SK-N-SH treated with all-trans-retinoic acid at 6 μM for 48 hours (cell line): ENCODE measurements at regions not wholly inside any gene's neighbourhood (a gene's known extent, or its start where the extent isn't known, plus 50 kb on each side); places are given as distances from the start of the nearest gene placed in this dataset.

Experiments
- ATAC-seq: fragments of 200-7000 bp; cut with Tn5 transposase; 3 replicates; pipeline ENCODE4 v1.9.1; 2020; ENCODE audit warnings: mild to moderate bottlenecking, moderate library complexity
- ARNTL ChIP-seq: fragments of 450-650 bp; formaldehyde crosslinking; IDR thresholded peaks from 2 replicates; pipeline ENCODE4 v1.5.0; 2020; ENCODE audit warnings: low read depth, mild to moderate bottlenecking, moderate library complexity, borderline replicate concordance
- BACH2 ChIP-seq: fragments of 250-450 bp; sonication (Bioruptor Pico); IDR thresholded peaks from 2 replicates; pipeline ENCODE4 v1.9.0; 2021; ENCODE audit warnings: mild to moderate bottlenecking, borderline replicate concordance
- CSDC2 ChIP-seq: fragments of 250-450 bp; sonication (Bioruptor Pico); IDR thresholded peaks from 2 replicates; pipeline ENCODE4 v1.5.0; 2020; ENCODE audit warnings: mild to moderate bottlenecking, moderate library complexity
- ESRRG ChIP-seq: fragments of 250-450 bp; sonication (Bioruptor Pico); IDR thresholded peaks from 2 replicates; pipeline ENCODE4 v1.6.1; 2021; ENCODE audit warnings: mild to moderate bottlenecking
- GLIS3 ChIP-seq: fragments of 250-450 bp; sonication (Bioruptor Pico); IDR thresholded peaks from 2 replicates; pipeline ENCODE4 v1.5.0; 2020; ENCODE audit warnings: mild to moderate bottlenecking, moderate library complexity
- ISL1 ChIP-seq: fragments of 250-450 bp; sonication (Bioruptor Pico); IDR thresholded peaks from 2 replicates; pipeline ENCODE4 v2.1.2; 2022; ENCODE audit warnings: mild to moderate bottlenecking, moderate library complexity
- PPARA ChIP-seq: fragments of 250-450 bp; sonication (Bioruptor Pico); IDR thresholded peaks from 2 replicates; pipeline ENCODE4 v1.5.0; 2020; ENCODE audit warnings: mild to moderate bottlenecking, borderline replicate concordance
- RARB ChIP-seq: fragments of 250-450 bp; sonication (Bioruptor Pico); IDR thresholded peaks from 2 replicates; pipeline ENCODE4 v1.8.0; 2021; ENCODE audit warnings: mild to moderate bottlenecking, moderate library complexity
- SNAI2 ChIP-seq: fragments of 250-450 bp; sonication (Bioruptor Pico); IDR thresholded peaks from 2 replicates; pipeline ENCODE4 v1.5.0; 2020; ENCODE audit warnings: mild to moderate bottlenecking, moderate library complexity
- TCF4 ChIP-seq: fragments of 250-450 bp; sonication (Bioruptor Pico); IDR thresholded peaks from 2 replicates; pipeline ENCODE4 v1.8.0; 2021; ENCODE audit warnings: mild to moderate bottlenecking, moderate library complexity, borderline replicate concordance
- TOX ChIP-seq: fragments of 250-450 bp; sonication (Bioruptor Pico); IDR thresholded peaks from 2 replicates; pipeline ENCODE4 v1.8.0; 2021; ENCODE audit warnings: mild to moderate bottlenecking, moderate library complexity, borderline replicate concordance
- ZC3H10 ChIP-seq: fragments of 250-450 bp; sonication (Bioruptor Pico); IDR thresholded peaks from 2 replicates; pipeline ENCODE4 v1.5.1; 2021; ENCODE audit warnings: mild to moderate bottlenecking, moderate library complexity
- ZFP3 ChIP-seq: fragments of 250-450 bp; sonication (Bioruptor Pico); IDR thresholded peaks from 2 replicates; pipeline ENCODE4 v1.5.0; 2020; ENCODE audit warnings: mild to moderate bottlenecking, moderate library complexity
- ZFP30 ChIP-seq: fragments of 450-650 bp; formaldehyde crosslinking; IDR thresholded peaks from 2 replicates; pipeline ENCODE4 v1.5.0; 2022; ENCODE audit warnings: mild to moderate bottlenecking, moderate library complexity
- ZNF565 ChIP-seq: fragments of 450-650 bp; formaldehyde crosslinking; conservative IDR thresholded peaks from 2 replicates; pipeline ENCODE4 v1.5.0; 2020; ENCODE audit warnings: low read depth, mild to moderate bottlenecking, moderate library complexity
- ZNF70 ChIP-seq: fragments of 450-650 bp; formaldehyde crosslinking; IDR thresholded peaks from 2 replicates; pipeline ENCODE4 v1.5.0; 2020; ENCODE audit warnings: mild to moderate bottlenecking, moderate library complexity
- ZNF8 ChIP-seq: fragments of 450-650 bp; formaldehyde crosslinking; IDR thresholded peaks from 2 replicates; pipeline ENCODE4 v1.5.0; 2020; ENCODE audit warnings: mild to moderate bottlenecking, moderate library complexity
- TF ChIP-seq, protein P1 (sequence below): fragments of 250-450 bp; sonication (Bioruptor Pico); IDR thresholded peaks from 2 replicates; pipeline ENCODE4 v1.5.1; 2020; ENCODE audit warnings: low read depth, mild to moderate bottlenecking, moderate library complexity
- TF ChIP-seq, protein P2 (sequence below): fragments of 250-450 bp; sonication (Bioruptor Pico); IDR thresholded peaks from 2 replicates; pipeline ENCODE4 v1.8.0; 2021; ENCODE audit warnings: low read depth, mild to moderate bottlenecking, moderate library complexity, borderline replicate concordance
- TF ChIP-seq, protein P3 (sequence below): fragments of 250-450 bp; sonication (Bioruptor Pico); IDR thresholded peaks from 2 replicates; pipeline ENCODE4 v1.5.1; 2021; ENCODE audit warnings: mild to moderate bottlenecking, moderate library complexity
- TF ChIP-seq, protein P4 (sequence below): fragments of 250-450 bp; sonication (Bioruptor Pico); IDR thresholded peaks from 2 replicates; pipeline ENCODE4 v1.5.0; 2020; ENCODE audit warnings: mild to moderate bottlenecking, moderate library complexity

DNA sequence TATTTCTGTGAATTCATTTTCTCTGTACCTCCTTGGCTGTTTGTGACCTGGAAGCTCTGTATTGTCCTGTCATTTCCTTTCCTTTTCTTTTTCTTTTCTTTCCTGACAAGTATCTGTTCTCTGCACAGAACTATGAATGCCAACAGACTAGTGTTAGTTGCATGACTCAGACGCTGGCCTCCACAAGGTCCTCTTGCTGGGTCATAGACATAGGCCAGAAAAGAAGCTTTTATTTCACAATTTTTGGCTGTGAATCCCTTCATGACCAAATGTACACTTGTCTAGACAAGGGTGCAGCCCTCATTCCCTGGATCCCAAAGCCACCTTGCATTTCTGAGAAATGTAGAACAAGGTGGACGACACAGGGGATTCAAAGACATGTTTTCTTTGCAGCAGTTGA lies 104.1 kb upstream of the MTNR1B start:
- peak; percentile 44; the same call in 1 of the 3 replicates for ATAC-seq
- TF ChIP-seq ZNF70 (CRISPR knock-in tag) (no peak), ZNF565 (no peak), TOX (no peak), RARB (CRISPR knock-in tag) (no peak), PPARA (CRISPR knock-in tag) (no peak), BACH2 (CRISPR knock-in tag) (no peak), ZNF8 (CRISPR knock-in tag) (no peak), TCF4 (CRISPR knock-in tag) (no peak), ISL1 (CRISPR knock-in tag) (no peak), ZFP3 (no peak)
- TF ChIP-seq, protein P1, sequence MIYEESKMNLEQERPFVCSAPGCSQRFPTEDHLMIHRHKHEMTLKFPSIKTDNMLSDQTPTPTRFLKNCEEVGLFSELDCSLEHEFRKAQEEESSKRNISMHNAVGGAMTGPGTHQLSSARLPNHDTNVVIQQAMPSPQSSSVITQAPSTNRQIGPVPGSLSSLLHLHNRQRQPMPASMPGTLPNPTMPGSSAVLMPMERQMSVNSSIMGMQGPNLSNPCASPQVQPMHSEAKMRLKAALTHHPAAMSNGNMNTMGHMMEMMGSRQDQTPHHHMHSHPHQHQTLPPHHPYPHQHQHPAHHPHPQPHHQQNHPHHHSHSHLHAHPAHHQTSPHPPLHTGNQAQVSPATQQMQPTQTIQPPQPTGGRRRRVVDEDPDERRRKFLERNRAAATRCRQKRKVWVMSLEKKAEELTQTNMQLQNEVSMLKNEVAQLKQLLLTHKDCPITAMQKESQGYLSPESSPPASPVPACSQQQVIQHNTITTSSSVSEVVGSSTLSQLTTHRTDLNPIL (CRISPR knock-in tag), result no peak

DNA sequence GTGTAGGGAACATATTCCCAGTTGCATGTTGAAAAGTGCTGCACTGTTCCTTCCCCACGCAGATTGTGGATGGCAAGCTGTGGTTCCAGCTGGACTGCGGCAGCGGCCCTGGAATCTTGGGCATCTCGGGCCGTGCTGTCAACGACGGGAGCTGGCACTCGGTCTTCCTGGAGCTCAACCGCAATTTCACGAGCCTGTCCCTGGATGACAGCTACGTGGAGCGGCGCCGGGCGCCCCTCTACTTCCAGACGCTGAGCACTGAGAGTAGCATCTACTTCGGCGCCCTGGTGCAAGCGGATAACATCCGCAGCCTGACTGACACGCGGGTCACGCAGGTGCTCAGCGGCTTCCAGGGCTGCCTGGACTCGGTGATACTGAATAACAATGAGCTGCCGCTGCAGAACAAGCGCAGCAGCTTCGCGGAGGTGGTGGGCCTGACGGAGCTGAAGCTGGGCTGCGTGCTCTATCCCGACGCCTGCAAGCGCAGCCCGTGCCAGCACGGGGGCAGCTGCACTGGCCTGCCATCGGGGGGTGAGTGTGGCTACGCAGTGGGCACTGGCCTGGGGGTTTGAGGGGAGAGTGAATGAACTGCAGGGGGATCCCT lies 102.7 kb upstream of the MTNR1B start:
- no peak for ATAC-seq
- TF ChIP-seq ZNF8 (CRISPR knock-in tag), result no peak
- TF ChIP-seq ESRRG (CRISPR knock-in tag), result no peak
- TF ChIP-seq TOX, result no peak
- TF ChIP-seq RARB (CRISPR knock-in tag), result no peak
- TF ChIP-seq, protein P2, sequence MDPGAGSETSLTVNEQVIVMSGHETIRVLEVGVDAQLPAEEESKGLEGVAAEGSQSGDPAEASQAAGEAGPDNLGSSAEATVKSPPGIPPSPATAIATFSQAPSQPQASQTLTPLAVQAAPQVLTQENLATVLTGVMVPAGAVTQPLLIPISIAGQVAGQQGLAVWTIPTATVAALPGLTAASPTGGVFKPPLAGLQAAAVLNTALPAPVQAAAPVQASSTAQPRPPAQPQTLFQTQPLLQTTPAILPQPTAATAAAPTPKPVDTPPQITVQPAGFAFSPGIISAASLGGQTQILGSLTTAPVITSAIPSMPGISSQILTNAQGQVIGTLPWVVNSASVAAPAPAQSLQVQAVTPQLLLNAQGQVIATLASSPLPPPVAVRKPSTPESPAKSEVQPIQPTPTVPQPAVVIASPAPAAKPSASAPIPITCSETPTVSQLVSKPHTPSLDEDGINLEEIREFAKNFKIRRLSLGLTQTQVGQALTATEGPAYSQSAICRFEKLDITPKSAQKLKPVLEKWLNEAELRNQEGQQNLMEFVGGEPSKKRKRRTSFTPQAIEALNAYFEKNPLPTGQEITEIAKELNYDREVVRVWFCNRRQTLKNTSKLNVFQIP (CRISPR knock-in tag), result no peak
- TF ChIP-seq GLIS3 (CRISPR knock-in tag), result no peak
- TF ChIP-seq, protein P3, sequence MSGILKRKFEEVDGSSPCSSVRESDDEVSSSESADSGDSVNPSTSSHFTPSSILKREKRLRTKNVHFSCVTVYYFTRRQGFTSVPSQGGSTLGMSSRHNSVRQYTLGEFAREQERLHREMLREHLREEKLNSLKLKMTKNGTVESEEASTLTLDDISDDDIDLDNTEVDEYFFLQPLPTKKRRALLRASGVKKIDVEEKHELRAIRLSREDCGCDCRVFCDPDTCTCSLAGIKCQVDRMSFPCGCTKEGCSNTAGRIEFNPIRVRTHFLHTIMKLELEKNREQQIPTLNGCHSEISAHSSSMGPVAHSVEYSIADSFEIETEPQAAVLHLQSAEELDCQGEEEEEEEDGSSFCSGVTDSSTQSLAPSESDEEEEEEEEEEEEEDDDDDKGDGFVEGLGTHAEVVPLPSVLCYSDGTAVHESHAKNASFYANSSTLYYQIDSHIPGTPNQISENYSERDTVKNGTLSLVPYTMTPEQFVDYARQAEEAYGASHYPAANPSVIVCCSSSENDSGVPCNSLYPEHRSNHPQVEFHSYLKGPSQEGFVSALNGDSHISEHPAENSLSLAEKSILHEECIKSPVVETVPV (CRISPR knock-in tag), result no peak
- TF ChIP-seq, protein P4, sequence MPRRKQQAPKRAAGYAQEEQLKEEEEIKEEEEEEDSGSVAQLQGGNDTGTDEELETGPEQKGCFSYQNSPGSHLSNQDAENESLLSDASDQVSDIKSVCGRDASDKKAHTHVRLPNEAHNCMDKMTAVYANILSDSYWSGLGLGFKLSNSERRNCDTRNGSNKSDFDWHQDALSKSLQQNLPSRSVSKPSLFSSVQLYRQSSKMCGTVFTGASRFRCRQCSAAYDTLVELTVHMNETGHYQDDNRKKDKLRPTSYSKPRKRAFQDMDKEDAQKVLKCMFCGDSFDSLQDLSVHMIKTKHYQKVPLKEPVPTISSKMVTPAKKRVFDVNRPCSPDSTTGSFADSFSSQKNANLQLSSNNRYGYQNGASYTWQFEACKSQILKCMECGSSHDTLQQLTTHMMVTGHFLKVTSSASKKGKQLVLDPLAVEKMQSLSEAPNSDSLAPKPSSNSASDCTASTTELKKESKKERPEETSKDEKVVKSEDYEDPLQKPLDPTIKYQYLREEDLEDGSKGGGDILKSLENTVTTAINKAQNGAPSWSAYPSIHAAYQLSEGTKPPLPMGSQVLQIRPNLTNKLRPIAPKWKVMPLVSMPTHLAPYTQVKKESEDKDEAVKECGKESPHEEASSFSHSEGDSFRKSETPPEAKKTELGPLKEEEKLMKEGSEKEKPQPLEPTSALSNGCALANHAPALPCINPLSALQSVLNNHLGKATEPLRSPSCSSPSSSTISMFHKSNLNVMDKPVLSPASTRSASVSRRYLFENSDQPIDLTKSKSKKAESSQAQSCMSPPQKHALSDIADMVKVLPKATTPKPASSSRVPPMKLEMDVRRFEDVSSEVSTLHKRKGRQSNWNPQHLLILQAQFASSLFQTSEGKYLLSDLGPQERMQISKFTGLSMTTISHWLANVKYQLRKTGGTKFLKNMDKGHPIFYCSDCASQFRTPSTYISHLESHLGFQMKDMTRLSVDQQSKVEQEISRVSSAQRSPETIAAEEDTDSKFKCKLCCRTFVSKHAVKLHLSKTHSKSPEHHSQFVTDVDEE, result no peak
- no peak for TF ChIP-seq ZNF70 (CRISPR knock-in tag)

DNA sequence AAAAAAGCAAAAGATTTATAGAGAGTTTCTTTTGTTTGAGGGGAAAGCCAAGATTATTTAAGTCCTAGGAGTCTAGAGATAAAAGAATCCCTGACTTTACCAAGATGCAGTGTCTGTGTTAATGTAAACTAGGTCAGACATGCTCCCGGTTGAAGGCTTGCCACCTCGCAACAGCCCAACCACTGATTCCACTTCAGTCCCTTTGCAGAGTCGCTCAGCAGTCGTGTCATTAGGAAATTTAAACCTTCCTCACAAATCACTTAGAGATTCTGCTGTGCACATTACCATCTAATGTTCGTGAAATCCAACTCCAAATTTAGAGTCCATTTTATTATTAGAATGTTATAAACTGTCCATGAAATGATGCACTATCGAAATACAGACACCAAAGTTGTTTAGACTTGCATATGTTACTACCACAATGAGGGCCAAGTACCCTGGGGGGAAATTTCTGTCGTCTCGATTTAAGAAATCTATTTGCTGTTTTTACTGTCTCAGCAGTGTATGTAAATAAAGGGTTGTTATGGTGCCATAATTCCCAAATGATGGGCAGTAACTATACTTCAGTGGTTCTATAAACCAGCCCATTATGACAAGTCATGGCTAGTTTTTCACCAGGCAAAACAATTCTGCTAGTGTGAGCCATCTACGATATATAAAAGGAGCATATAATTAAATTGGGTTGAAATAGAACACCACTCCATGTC lies 101.4 kb upstream of the MTNR1B start:
- no peak for ATAC-seq
- TF ChIP-seq ZNF565, result no peak
- no peak for TF ChIP-seq ARNTL
- TF ChIP-seq ZC3H10 (CRISPR knock-in tag), result no peak
- no peak for TF ChIP-seq ZFP3
- TF ChIP-seq ZNF70 (CRISPR knock-in tag), result no peak
- TF ChIP-seq CSDC2 (CRISPR knock-in tag), result no peak
- no peak for TF ChIP-seq ZFP30 (CRISPR knock-in tag)
- TF ChIP-seq, protein P4, result no peak
- TF ChIP-seq ESRRG (CRISPR knock-in tag), result no peak
- TF ChIP-seq SNAI2 (CRISPR knock-in tag), result no peak
- TF ChIP-seq RARB (CRISPR knock-in tag), result no peak
- TF ChIP-seq GLIS3 (CRISPR knock-in tag), result no peak
- TF ChIP-seq ISL1 (CRISPR knock-in tag), result no peak
- TF ChIP-seq, protein P1 (CRISPR knock-in tag), result no peak
- TF ChIP-seq, protein P3 (CRISPR knock-in tag), result no peak
- TF ChIP-seq PPARA (CRISPR knock-in tag), result no peak
- TF ChIP-seq TOX, result no peak
